ENCODE measurements at regions not wholly inside any gene's neighbourhood (a gene's known extent, or its start where the extent isn't known, plus 50 kb on each side); places are given as distances from the start of the nearest gene placed in this dataset.

GRCh38 chr1:82154219-82154970, 353.7 kb downstream of the ADGRL2 start (continued):
- TF ChIP-seq ESRRA (CRISPR knock-in tag; IDR thresholded peaks at IDR 0.05; ENCODE audit: borderline replicate concordance) (no peak), FOXJ3 (CRISPR knock-in tag; IDR thresholded peaks at IDR 0.05; ENCODE audit: borderline replicate concordance) (no peak), E2F4 (CRISPR knock-in tag; IDR thresholded peaks at IDR 0.05; ENCODE audit: borderline replicate concordance, low read depth) (no peak), ATF2 (CRISPR knock-in tag; IDR thresholded peaks at IDR 0.05; ENCODE audit: borderline replicate concordance, low read depth) (no peak)

GRCh38 chr1:82153752-82154151, 353.0 kb downstream of the ADGRL2 start:
- peaks cover 22% of the 10 kb centered on the region for H3K4me1 Mint-ChIP-seq
- no peak for ATAC-seq
- H3K4me3 Mint-ChIP-seq = no peak overlapping the region
- CTCF ChIA-PET = no interaction called here
- H3K36me3 Mint-ChIP-seq = no peaks in the 10 kb centered on the region
- peaks cover 23% of the 10 kb centered on the region for H3K27me3 Mint-ChIP-seq (ENCODE audit: low read depth)
- no peak overlapping the region for H3K27ac Mint-ChIP-seq
- POLR2A ChIA-PET = no interaction called here
- TF ChIP-seq ATF6 (CRISPR knock-in tag; IDR thresholded peaks at IDR 0.05) = no peak
- no peak for DNase-seq (ENCODE audit: low spot score)
- H3K9me3 Mint-ChIP-seq = no peaks in the 10 kb centered on the region

GRCh38 chr1:82153272-82153629, 352.5 kb downstream of the ADGRL2 start:
- no peak for DNase-seq (ENCODE audit: low spot score)
- ChIA-PET POLR2A (no interaction called here), CTCF (no interaction called here)
- Mint-ChIP-seq H3K4me1 (peaks cover 22% of the 10 kb centered on the region), H3K27ac (no peak overlapping the region), H3K4me3 (no peak overlapping the region), H3K36me3 (no peaks in the 10 kb centered on the region), H3K9me3 (no peaks in the 10 kb centered on the region), H3K27me3 (ENCODE audit: low read depth) (peaks cover 23% of the 10 kb centered on the region)
- no peak for TF ChIP-seq ZNF219 (CRISPR knock-in tag; IDR thresholded peaks at IDR 0.05; ENCODE audit: borderline replicate concordance)
- TF ChIP-seq USF2 (CRISPR knock-in tag; IDR thresholded peaks at IDR 0.05) = no peak
- no peak for TF ChIP-seq ATF2 (CRISPR knock-in tag; IDR thresholded peaks at IDR 0.05; ENCODE audit: borderline replicate concordance, low read depth)
- no peak for TF ChIP-seq SP1 (CRISPR knock-in tag; conservative IDR thresholded peaks at IDR 0.05)
- no peak for TF ChIP-seq HMGXB4 (CRISPR knock-in tag; IDR thresholded peaks at IDR 0.05)
- no peak for ATAC-seq
